ENCODE measurements at regions not wholly inside any gene's neighbourhood (a gene's known extent, or its start where the extent isn't known, plus 50 kb on each side); places are given as distances from the start of the nearest gene placed in this dataset.
"Not testable (repeated sequence)": the region's sequence is repeated elsewhere in the genome, so short reads cannot be mapped to it uniquely, and the experiment has no call there.

DNA sequence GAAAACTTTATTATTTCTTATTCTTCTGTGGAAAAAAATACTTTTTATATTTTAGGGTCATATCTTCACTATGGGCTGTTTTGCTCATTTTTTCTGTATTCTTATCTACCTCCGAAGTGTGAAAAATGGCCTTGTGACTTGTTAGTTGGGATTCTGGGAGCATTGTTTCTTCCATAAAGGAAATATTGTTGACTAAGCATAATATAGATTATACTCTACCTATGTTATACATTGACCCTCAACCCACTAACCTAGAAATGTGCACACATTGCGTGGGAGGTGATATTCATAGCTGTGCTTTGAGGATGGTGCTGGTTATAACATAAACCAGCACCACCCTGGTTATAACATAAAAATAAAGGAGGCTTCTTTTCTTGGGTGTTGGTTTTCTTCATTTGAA lies 259.2 kb upstream of the AADAT start:
- H3K9me3 ChIP-seq = no peaks in the 10 kb centered on the region
- 70 to 83% (median 81%) methylated on average over 2 of the region's 2 CpGs for WGBS, 5 donors
- DNase-seq = no peak
- intact Hi-C loops (cut with DNase I; ENCODE audit: low total_unique reads) = no loop called here
- no peaks in the 10 kb centered on the region for H3K4me1 ChIP-seq
- no peak overlapping the region for H3K27ac ChIP-seq
- H3K4me3 ChIP-seq = no peak overlapping the region
- H3K27me3 ChIP-seq = no peaks in the 10 kb centered on the region
- H3K36me3 ChIP-seq = no peaks in the 10 kb centered on the region
- no peak for TF ChIP-seq EP300 (IDR thresholded peaks at IDR 0.05)
- TF ChIP-seq POLR2A (IDR thresholded peaks at IDR 0.05) = no peak
- TF ChIP-seq, protein P1, sequence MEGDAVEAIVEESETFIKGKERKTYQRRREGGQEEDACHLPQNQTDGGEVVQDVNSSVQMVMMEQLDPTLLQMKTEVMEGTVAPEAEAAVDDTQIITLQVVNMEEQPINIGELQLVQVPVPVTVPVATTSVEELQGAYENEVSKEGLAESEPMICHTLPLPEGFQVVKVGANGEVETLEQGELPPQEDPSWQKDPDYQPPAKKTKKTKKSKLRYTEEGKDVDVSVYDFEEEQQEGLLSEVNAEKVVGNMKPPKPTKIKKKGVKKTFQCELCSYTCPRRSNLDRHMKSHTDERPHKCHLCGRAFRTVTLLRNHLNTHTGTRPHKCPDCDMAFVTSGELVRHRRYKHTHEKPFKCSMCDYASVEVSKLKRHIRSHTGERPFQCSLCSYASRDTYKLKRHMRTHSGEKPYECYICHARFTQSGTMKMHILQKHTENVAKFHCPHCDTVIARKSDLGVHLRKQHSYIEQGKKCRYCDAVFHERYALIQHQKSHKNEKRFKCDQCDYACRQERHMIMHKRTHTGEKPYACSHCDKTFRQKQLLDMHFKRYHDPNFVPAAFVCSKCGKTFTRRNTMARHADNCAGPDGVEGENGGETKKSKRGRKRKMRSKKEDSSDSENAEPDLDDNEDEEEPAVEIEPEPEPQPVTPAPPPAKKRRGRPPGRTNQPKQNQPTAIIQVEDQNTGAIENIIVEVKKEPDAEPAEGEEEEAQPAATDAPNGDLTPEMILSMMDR (IDR thresholded peaks at IDR 0.05) = no peak
- TF ChIP-seq POLR2AphosphoS5 (IDR thresholded peaks at IDR 0.05) = no peak

GRCh38 chr4:170347191-170347590 lies 257.4 kb upstream of the AADAT start:
- H3K4me3 ChIP-seq; DNase-seq; H3K27me3 ChIP-seq; H3K36me3 ChIP-seq; H3K4me1 ChIP-seq; intact Hi-C loops (cut with DNase I; ENCODE audit: low total_unique reads); H3K27ac ChIP-seq; H3K9me3 ChIP-seq: not testable (repeated sequence)
- WGBS, 5 donors = 65 to 78% (median 77%) methylated on average over 1 of the region's 1 CpG

GRCh38 chr4:170339522-170339921 lies 249.8 kb upstream of the AADAT start:
- 77 to 88% (median 84%) methylated on average over 2 of the region's 2 CpGs for WGBS, 5 donors
- H3K9me3 ChIP-seq = peaks cover 0 to 22% (median 6%) of the 10 kb centered on the region in 4 donors
- H3K36me3 ChIP-seq = no peaks in the 10 kb centered on the region
- no peaks in the 10 kb centered on the region for H3K4me1 ChIP-seq
- no peaks in the 10 kb centered on the region for H3K27me3 ChIP-seq
- H3K4me3 ChIP-seq = no peak overlapping the region
- H3K27ac ChIP-seq = no peak overlapping the region
- TF ChIP-seq POLR2A (IDR thresholded peaks at IDR 0.05) (no peak), EP300 (IDR thresholded peaks at IDR 0.05) (no peak), POLR2AphosphoS5 (IDR thresholded peaks at IDR 0.05) (no peak)
- TF ChIP-seq, protein P1 (IDR thresholded peaks at IDR 0.05) = no peak
- DNase-seq = no peak
- intact Hi-C loops (cut with DNase I; ENCODE audit: low total_unique reads) = no loop called here

DNA sequence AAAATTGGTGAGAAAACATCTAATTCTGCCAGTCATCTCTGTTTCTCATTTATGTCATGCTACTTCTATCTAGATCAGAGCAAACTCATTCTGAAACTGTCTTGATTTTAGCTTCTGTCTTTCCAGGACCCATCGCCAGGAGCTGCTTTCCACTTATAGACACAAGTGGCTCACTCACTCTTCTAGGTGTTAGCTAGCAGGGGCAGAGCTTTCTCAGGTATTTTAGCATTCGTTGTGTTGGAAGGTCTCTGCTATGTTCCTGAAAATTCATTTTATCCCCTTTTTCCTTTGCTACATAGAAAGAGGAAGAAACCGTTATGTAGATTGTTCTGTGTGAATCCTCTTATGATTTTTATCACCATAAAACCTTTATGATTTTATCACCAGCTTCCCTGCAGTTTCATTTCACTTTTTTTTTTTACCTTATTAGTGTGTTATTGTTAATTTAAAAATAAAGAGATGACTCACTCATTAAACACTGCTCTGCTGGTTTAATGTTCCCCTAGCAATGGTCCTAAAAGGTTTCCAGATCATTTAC lies 246.6 kb upstream of the AADAT start:
- Histone ChIP-seq H3K4me3 (no peak overlapping the region), H3K27ac (no peak overlapping the region), H3K36me3 (no peaks in the 10 kb centered on the region), H3K4me1 (no peaks in the 10 kb centered on the region), H3K27me3 (no peaks in the 10 kb centered on the region), H3K9me3 (peaks cover 0 to 19% (median 6%) of the 10 kb centered on the region in 4 donors)
- DNase-seq = no peak
- WGBS, 5 donors = 63 to 73% (median 69%) methylated on average over 3 of the region's 3 CpGs
- intact Hi-C loops (cut with DNase I; ENCODE audit: low total_unique reads) = no loop called here
- TF ChIP-seq POLR2A (IDR thresholded peaks at IDR 0.05) (no peak), EP300 (IDR thresholded peaks at IDR 0.05) (no peak), POLR2AphosphoS5 (IDR thresholded peaks at IDR 0.05) (no peak)
- TF ChIP-seq, protein P1 (IDR thresholded peaks at IDR 0.05) = no peak

DNA sequence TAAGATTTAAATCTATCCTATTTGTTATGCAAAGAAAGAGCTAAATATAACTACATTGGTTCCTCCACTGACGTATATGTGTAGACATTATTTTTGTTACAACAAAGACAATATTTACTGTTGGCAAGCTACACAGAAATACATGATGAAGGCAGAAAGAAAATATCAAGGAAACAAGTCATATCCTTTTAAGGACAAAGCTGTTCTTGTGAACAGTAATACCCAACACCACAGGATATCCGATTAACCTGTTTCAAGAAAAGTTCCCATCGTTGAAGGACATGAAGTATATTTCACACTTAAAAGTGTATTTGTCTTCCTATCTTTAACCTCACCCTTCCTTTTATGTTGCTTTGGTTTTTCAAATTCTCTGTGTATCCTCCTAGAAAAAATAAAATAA lies 235.8 kb upstream of the AADAT start:
- H3K4me1 ChIP-seq = no peaks in the 10 kb centered on the region
- TF ChIP-seq POLR2A (IDR thresholded peaks at IDR 0.05) = no peak
- TF ChIP-seq, protein P1 (IDR thresholded peaks at IDR 0.05) = no peak
- TF ChIP-seq POLR2AphosphoS5 (IDR thresholded peaks at IDR 0.05) = no peak
- TF ChIP-seq EP300 (IDR thresholded peaks at IDR 0.05) = no peak
- intact Hi-C loops (cut with DNase I; ENCODE audit: low total_unique reads) = no loop called here
- H3K36me3 ChIP-seq = no peaks in the 10 kb centered on the region
- no peak overlapping the region for H3K4me3 ChIP-seq
- H3K27ac ChIP-seq = no peak overlapping the region
- no peaks in the 10 kb centered on the region for H3K27me3 ChIP-seq
- DNase-seq = no peak
- 61 to 77% (median 71%) methylated on average over 3 of the region's 3 CpGs for WGBS, 5 donors
- peaks cover 4 to 11% (median 5%) of the 10 kb centered on the region in 4 donors for H3K9me3 ChIP-seq
